Eye (tissue), 1 donor: ENCODE measurements at regions not wholly inside any gene's neighbourhood (a gene's known extent, or its start where the extent isn't known, plus 50 kb on each side); places are given as distances from the start of the nearest gene placed in this dataset.
"Not testable (repeated sequence)": the region's sequence is repeated elsewhere in the genome, so short reads cannot be mapped to it uniquely, and the experiment has no call there.

Experiments
- DNase-seq: peaks from one replicate; pipeline ENCODE4 v3.0.0-alpha.2; 2015

DNA sequence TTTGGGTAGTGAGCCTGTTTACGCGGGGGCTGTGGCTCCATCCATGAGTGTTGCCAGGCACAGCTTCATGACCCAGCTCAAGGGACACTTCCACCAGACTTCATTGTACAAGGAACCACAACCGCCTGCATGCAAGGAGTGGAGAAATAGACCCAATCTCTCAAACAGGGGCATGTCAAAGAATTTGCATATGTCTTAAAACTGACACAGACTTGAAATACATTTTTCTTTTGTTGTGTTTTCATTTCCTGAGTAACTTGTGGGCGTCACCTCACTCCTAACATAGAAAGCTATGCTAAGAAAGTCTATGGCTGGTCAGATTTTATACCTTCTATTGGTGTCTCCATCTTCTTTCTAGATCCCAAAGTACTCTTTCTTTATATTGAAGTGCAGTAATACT lies 266.2 kb upstream of the RNF32 start:
- DNase-seq = no peak

DNA sequence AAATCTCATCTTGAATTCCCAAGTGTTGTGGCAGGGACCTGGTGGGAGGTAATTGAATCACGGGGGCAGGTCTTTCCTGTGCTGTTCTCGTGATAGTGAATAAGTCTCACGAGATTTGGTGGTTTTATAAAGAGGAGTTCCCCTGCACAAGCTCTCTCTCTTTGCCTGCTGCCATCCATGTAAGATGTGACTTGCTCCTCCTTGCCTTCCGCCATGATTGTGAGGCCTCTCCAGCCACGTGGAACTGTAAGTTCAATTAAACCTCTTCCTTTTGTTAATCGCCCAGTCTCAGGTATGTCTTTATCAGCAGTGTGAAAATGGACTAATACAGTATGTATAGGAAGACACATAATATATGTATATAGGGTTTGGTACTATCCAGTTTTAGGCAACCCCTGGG lies 270.6 kb upstream of the RNF32 start:
- not testable (repeated sequence) for DNase-seq

DNA sequence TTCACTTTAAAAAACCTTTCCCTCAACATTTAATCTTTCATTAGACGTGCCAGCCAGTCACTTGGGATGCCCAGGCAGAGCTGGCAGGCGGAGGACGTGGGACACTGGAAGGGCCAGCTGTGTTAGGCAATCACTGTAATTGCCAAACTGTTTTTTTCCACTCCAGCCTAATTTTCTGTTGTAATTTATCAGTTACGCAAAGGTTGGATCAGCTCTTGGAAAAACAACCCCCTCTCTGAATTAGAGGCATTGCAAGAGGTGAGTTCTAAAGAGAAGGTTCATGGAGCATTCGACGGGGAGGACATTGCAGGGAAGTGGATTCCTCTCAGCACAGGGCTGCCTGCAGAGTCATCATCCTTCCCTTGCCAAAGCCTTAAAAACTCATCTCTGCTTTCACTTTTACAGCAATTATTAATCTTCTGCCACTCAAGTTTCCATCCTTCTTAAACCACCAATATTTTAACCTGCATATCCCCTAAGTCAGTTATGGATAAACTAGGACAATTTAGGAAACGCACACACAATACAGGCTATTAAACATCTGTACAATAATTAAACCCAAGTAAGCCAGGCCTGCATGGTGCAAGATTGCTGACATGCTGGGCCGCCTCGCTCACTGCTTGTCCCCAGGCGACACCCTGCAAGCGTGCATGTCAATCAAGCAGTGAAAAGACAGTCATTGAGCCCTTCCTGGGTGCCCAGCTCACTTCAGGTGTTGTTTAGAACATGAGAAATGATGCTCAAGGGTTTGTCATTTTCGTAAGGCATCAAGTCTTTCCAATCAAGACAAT lies 272.3 kb upstream of the RNF32 start:
- no peak for DNase-seq

DNA sequence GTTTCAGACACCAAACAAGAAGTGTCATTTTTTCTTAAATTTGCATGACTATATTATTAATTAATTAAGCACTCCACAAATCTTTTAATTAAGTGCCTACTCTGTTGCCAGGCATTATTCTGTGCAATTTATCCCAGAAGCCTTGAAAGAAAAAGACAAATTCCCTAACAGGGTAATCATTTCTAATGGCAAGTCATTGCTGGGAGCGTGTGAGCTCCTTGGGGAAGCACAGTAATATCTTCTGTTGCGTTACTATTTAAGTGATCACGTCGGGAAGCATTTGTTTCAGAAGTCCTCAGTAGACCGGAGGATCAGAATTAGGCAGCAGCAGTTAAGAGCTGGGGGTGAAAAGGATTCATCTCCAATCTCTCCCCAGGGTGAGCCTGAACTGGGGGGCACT lies 276.8 kb upstream of the RNF32 start:
- DNase-seq = no peak

DNA sequence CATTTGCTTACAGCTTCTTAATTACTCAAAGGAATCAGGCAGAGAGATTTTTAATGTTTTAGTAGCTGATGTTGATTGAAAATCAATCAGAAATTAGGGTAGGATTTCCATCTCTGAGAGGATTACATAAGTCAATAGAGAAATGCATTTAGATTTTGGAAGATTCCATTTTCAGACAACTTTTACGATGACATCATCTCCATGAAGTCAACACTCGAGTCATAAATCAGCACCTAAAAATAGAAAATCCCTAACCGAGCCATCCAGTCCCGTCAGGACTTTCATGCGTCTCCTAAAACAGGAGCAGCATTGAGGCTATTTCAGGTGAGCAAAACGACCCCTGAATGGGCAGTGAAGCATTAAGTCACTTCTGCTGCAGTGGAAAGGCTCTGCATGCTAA lies 279.7 kb upstream of the RNF32 start:
- no peak for DNase-seq

DNA sequence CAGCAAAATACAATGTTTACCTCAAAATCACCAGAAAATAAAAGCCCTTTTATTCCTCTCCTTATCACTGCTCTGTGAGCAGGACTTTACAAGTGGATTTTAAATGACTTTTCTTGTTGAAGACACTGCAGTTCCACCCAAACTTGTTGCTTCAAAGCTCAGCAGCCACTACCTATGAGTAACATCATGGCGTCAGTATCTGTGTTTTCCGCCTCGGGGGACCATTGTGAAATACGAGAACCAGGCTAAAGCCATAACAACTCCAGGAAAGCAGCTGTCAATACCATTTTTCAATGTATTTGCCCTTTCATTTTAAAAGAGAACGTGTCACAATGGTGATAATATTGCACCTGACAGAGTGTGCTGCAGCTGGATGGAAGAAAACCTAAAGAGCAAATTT lies 284.0 kb upstream of the RNF32 start:
- DNase-seq = no peak

DNA sequence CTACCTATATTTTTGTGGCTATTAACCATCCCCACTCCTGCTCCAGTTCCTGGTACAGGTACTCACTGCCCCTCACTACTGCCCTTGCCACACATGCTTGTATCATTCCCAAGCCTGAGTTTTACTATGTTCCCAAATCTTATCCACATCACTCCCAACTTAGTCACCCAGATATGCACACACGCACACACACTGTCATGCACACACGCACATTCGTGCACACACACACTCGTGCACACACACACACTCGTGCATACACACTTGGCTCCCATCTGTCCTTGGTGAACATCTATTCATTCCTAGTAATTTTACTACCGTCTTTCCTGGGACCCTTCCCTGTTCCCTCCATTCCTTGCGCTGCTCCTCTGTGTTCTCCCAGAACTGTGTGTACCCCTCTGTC lies 287.2 kb upstream of the RNF32 start:
- no peak for DNase-seq

DNA sequence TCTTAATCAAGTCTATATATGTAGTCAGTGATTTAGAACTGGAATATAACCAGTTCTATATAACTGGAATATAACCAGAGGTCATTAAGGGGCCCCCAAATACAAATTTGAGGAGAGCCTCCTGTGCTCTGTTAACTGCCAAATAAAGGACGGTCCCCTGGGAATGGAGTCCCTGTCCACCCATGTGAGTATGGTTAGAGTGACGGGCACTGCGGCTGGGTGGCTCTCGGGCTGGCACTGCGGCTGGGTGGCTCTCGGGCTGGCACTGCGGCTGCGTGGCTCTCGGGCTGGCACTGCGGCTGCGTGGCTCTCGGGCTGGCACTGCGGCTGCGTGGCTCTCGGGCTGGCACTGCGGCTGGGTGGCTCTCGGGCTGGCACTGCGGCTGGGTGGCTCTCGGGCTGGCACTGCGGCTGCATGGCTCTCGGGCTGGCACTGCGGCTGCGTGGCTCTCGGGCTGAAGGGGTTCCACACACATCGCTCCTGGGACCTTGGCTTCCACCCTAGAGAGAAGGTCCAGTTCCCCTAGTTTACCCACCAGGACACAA lies 292.8 kb upstream of the RNF32 start:
- DNase-seq = not testable (repeated sequence)

DNA sequence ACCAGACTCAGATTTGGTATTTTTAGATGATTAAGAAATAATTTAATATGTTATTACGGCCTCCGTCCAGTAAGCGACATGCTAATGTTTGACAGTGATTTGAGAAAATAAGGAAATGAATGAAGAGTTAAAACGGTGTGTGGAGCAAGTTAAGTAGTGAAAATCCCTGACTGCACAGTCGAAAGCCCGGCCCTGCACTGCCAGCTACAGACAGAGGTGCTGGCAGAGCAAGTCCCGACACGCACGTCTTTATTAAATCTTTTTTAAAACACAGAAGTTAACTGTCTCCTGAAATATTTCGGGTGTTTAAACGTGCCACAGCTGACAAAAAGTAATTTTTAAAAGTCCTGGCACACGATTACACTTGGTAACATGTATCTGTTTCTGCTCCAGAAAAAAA lies 293.4 kb upstream of the RNF32 start:
- DNase-seq = no peak

DNA sequence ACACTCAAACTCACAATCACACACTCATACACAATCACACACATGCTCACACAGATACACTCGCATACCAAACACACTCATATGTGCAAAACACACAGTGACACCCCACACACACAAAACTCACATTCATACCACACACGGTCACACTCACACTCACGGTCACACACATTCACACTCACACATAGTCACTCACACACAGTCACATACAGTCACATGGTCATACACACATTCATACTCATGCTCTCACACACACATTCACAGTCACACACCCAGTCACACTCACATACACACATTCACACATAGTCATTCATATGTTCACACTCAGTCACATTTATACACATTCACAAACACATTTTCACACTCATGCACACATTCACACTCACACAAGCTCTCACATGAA lies 296.0 kb upstream of the RNF32 start:
- no peak for DNase-seq

DNA sequence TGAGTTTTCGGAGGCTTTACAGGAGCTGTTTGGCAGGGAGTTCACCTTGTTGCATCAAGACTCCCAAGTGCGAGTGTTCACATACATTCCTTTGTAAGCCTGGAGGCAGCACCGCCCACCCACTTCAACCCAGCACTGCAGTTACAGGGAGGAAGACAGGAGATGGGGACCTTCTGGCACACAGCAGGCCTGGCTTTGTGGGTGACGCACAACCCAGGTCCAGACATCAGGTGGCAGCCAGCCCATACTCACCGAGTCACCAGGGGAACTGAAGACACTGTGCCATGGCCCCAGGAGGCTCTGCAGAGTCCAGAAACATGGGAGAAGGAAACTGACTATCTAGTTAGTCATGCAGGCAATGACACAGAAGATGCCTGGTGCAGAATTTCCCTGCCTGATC lies 305.9 kb upstream of the RNF32 start:
- DNase-seq = no peak

DNA sequence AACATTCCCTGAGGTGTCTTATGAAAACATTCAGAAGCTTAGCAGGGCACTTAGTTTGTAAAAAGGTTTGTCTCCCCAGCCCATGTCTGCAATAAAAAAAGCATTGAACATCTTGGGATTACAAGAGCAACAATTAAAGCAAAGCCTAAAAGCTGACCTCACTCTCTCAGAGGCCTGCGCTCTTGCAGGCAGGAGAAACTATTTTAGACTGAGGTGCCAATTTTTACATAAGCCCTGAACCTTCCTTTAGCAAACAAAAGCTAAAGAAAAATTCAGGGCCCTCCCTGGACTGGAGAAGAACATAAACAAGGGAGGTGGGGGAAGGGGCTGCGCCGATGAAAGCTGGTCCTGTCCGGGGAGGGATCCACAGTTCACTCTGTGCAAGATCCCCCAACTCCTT lies 312.7 kb upstream of the RNF32 start:
- no peak for DNase-seq

DNA sequence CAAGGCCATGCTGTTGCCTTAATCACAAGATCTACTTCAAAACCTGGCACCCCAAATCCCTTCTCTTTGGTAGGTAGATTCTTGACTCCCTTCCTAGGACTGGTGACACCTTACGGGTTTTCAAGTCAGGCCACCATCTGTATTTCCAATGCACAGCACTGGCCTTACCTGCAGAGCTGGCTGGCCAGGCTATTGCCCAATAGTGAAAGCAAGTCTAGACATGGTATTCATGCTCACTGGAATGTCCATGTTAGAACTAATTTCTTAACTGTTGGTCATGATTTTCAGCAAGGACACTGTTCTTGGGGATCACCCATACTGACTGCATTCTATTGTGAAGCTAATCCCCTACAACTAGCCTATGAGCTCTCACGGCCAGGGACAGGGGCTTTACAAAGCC lies 313.1 kb upstream of the RNF32 start:
- no peak for DNase-seq

DNA sequence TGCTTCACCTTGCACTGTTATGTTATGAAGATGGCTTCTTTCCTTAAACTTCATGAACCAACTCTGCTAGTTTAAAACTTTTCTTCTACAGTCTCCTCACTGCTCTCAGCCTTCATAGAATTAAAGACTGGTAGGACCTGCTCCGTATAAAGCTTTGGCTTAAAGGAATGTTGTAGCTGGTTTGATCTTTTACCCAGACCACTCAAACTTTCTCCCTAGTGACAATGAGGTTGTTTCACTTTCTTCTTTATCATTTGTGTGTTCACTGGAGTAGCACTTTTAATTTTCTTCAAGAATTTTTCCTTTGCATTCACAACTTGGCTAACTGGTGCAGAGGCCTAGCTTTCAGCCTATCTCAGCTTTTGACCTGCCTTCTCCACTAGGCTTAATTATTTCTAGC lies 316.4 kb upstream of the RNF32 start:
- no peak for DNase-seq

DNA sequence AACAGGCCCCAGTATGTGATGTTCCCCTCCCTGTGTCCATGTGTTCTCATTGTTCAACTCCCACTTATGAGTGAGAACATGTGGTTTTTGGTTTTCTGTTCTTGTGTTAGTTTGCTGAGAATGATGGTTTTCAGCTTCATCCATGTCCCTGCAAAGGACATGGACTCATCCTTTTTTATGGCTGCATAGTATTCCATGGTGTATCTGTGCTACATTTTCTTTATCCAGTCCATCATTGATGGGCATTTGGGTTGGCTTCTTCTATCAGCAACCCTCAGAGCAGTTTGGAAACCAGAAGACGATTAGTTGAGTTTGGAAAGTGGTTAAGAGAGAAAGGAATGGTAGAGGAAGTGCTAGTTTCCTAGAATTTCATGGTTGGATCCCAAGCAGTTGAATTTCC lies 319.1 kb upstream of the RNF32 start:
- not testable (repeated sequence) for DNase-seq

DNA sequence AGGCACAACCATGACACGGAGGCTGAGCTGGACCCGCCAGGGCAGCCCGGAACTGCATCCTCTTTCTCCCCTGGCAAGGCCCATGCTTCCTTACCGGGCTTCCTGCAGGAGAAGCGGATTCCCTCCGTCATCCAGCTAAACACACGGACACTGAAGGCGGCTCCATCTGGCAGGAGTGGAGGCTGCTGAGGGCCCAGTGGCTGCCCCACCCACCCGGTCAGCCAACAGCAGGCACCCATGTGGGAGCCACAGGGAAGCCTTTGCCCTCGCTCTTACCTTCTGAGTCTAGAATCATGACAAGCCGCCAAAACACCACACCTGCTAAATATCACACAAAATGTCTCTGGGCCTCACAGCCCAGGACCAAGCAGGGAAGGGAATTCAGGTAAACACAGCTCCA lies 321.6 kb upstream of the RNF32 start:
- DNase-seq = no peak

DNA sequence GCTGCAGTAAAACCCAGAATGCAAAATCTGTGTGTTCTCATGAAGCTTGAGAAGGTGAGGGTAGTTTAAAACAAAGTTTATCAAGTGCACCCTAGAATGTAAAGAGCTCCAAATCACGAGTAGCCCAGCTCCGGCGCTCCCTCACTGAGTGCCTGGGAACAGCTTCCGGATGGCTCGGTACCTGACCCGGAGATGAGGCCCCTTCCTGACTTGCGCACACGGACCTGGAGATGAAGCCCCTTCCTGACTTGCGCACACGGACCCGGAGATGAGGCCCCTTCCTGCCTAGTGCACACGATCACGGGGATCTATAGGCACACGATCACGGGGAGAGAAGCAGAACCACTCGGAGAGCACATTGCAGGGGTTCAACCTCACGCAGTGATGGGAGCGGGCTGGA lies 322.1 kb upstream of the RNF32 start:
- DNase-seq = no peak

DNA sequence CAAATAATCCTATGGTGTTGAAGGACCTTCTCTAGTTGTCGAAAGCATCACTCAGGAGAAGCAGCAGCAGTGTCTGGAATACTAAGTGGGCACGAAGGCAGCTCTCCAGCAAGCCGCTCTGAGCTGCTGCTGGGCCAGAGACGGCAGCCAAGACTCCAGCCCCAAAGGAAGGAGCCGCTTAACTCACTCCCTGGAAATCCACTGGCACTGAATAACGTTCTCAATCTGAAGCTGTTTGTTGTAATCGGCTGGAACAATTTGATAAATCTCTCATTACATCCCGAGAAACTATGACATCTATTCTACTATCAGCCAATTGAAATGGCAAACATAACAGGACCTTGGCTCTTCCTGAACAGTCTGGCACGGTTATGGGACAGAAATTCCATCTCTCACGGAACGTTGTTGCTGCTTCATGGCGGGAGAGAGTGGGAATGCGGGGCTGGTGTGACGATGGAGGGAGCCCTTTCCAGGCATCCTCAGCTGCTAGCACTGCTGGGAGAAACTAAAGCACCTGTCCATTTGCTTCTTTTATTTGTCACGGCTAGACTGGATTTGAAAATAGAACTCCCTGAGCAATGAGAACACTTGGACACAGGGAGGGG lies 331.5 kb upstream of the RNF32 start:
- DNase-seq = no peak

DNA sequence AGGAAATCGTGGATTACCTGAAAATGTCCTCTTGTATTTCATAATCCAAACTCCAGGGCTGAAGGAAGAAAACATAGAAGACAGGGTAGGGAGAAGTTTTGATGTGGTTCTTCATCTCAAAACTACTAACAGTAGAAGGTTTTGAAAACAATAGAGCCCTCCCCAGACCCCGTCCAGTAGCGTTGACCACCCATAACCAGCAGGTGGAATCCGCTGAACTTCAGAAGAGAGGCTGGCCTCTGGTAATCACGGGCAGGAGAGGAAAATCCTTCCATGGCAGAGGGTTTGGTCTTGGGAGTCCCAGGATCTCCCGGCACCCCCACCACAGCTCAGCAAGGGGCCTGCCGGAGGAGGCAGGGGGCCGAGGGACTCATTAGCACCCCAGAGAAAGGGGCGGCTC lies 333.4 kb upstream of the RNF32 start:
- no peak for DNase-seq

DNA sequence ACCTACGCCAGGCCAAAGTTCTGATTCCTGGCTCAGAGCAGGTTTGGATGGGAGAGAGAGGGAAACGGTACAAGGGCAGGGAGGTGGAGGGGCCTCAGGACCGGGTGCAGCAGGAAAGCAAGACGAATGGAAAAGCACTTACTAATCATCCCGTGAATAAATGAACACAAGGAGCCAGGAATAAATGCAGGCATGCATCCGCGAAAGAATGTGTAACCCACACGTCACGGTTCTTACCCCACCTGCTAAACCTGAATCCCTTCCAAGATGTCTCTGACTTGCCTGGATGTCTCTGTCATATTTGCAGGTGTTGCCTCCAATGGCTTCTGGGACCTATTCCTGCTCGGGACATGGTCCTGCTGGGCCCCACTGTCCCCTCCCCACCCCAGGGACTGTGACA lies 335.2 kb upstream of the RNF32 start:
- no peak for DNase-seq

DNA sequence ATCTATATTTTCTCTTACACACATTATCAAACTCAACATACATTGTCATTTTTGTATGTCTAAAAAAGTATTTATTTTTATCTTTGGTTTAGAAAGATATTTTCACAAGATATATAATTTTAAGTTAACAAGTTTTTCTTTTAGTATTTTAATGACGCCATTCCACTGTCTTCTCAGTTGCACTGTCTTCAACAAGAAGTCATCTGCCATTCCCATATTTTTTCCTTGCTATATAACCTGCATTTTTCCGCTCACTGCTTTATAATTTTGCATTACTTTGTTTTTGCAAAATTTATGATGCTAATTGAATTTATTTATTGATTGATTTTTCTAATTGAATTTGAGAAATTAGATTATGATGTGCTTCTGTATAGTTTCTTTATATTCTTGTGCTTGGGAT lies 357.8 kb upstream of the RNF32 start:
- DNase-seq = no peak

DNA sequence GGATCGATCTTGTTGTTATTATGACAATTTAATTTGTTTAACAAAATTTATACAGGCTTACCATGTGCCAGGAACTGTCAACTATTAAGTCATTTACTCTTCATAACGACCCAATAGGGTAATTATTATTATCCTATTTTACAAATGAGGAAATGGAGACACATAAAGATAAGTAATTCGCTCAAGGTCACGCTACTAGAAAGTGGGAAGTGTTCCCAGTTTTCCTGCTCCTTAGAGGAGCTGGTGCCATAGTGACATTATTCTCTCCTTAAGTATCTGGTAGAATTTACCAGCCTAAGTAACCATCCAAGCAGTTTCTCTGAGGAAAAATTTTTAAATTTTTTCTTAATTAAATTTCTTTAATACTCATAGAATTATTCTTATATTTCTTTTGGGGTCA lies 360.9 kb upstream of the RNF32 start:
- no peak for DNase-seq

DNA sequence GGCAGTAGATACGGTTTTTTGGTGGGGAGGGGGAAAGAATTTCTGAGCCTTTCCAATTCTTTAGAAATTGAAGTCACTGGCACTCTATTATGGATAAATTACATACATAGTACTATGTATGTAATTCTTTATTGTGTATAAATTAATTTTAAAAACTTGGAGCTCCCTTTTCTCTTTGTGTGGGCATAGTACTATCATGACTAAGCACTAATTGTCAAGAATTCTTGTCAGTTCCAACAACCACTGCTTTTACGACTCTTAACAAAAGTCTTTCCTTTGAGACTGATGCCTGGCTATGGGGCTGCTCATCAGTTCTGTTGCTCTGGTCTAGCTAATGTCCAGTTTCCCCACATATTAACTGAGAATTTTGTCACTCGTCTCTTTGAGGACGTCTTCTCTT lies 365.3 kb upstream of the RNF32 start:
- no peak for DNase-seq

DNA sequence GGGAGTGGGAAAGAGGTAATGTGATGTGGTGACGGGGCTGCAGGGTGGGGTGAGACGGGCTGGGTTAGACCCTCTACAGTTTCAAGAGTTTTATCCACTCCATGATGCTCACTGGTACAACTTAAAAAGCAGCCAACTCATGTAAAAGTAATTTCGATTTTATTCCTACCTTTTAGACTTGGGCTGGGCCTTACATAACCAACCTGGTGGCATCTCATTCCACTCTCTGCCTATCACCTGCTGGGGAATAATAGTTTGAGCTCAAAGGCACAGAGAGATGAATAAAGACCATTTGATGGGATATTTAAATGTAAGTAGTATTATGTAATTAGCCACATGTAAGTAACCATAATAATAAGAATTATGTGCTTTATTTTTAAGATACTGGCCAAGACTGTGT lies 366.0 kb upstream of the RNF32 start:
- DNase-seq = no peak

DNA sequence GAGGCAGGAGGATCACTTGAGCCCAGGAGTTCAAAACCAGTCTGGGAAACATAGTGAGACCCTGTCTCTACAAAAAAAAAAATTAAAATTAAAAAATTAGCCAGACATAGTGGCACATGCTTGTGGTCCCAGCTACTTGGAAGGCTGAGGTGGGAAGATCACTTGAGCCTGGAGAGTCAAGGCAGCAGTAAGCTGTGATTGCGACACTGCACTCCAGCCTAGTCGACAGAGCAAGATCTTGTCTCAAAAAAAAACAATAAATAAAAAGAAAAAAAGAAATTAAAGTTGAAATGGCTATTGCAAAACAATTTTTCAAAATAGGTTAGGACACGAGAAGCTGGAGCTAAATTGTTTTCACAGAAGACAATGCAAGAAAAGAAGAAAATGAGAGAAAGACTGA lies 379.0 kb upstream of the RNF32 start:
- no peak for DNase-seq
